Chondrocyte (in vitro differentiated cells): ENCODE measurements at regions not wholly inside any gene's neighbourhood (a gene's known extent, or its start where the extent isn't known, plus 50 kb on each side); places are given as distances from the start of the nearest gene placed in this dataset.

Experiments used
- DNase-seq: peaks from one replicate; pipeline ENCODE4 v3.0.0; 2021; ENCODE audit warnings: mixed read lengths, low spot score
- H3K27ac Mint-ChIP-seq: one replicate; pipeline ENCODE4 v1.8.0; 2021; ENCODE audit warnings: mild to moderate bottlenecking, moderate library complexity, mixed read lengths; ENCODE audit not compliant: unreplicated experiment
- H3K27me3 Mint-ChIP-seq: 2 replicates; pipeline ENCODE4 v1.8.0; 2021; ENCODE audit warnings: low read depth, mixed read lengths
- H3K36me3 Mint-ChIP-seq: 2 replicates; pipeline ENCODE4 v1.8.0; 2021; ENCODE audit warnings: low read depth, mixed read lengths
- H3K4me1 Mint-ChIP-seq: 2 replicates; pipeline ENCODE4 v1.8.0; 2021; ENCODE audit warnings: low read depth, mild to moderate bottlenecking, mixed read lengths
- H3K4me3 Mint-ChIP-seq: one replicate; pipeline ENCODE4 v1.8.0; 2021; ENCODE audit warnings: mild to moderate bottlenecking, moderate library complexity, mixed read lengths; ENCODE audit not compliant: unreplicated experiment
- H3K9me3 Mint-ChIP-seq: 2 replicates; pipeline ENCODE4 v1.8.0; 2021; ENCODE audit warnings: low read depth, mixed read lengths
- CTCF ChIP-seq: fragments of 200-600 bp; sonication (generic); IDR thresholded peaks from 2 replicates; pipeline ENCODE4 v1.5.0; 2021; ENCODE audit warnings: antibody characterized with exemption, mild to moderate bottlenecking, moderate library complexity

- no peaks in the 10 kb centered on the region for H3K4me1 Mint-ChIP-seq
- H3K27me3 Mint-ChIP-seq, result no peaks in the 10 kb centered on the region
- H3K4me3 Mint-ChIP-seq, result no peak overlapping the region
- TF ChIP-seq CTCF, result no peak
- peaks cover 21% of the 10 kb centered on the region for H3K9me3 Mint-ChIP-seq
- H3K36me3 Mint-ChIP-seq, result no peaks in the 10 kb centered on the region
- peak; percentile 32 for DNase-seq
- H3K27ac Mint-ChIP-seq, result peak overlapping the region; percentile 32
These were observed 836.4 kb downstream of the TBC1D22A start for GRCh38 chr22:47598864-47599263.

- Mint-ChIP-seq H3K4me3 (no peak overlapping the region), H3K36me3 (no peaks in the 10 kb centered on the region), H3K27ac (no peak overlapping the region), H3K27me3 (no peaks in the 10 kb centered on the region), H3K4me1 (no peaks in the 10 kb centered on the region), H3K9me3 (peaks cover 31% of the 10 kb centered on the region)
- no peak for TF ChIP-seq CTCF
- peak; percentile 33 for DNase-seq
These were observed 834.6 kb downstream of the TBC1D22A start for GRCh38 chr22:47597041-47597440.

- DNase-seq, result no peak
- Mint-ChIP-seq H3K27ac (no peak overlapping the region), H3K36me3 (no peaks in the 10 kb centered on the region), H3K4me3 (no peak overlapping the region), H3K4me1 (no peaks in the 10 kb centered on the region), H3K27me3 (no peaks in the 10 kb centered on the region), H3K9me3 (peaks cover 30% of the 10 kb centered on the region)
- TF ChIP-seq CTCF, result no peak
These were observed 833.8 kb downstream of the TBC1D22A start for GRCh38 chr22:47596176-47596690.

GRCh38 chr22:47594836-47595521 lies 832.5 kb downstream of the TBC1D22A start:
- Mint-ChIP-seq H3K4me3 (no peak overlapping the region), H3K9me3 (peaks cover 29% of the 10 kb centered on the region), H3K27me3 (no peaks in the 10 kb centered on the region), H3K36me3 (no peaks in the 10 kb centered on the region), H3K4me1 (no peaks in the 10 kb centered on the region), H3K27ac (no peak overlapping the region)
- no peak for TF ChIP-seq CTCF
- DNase-seq, result peak; percentile 9

GRCh38 chr22:47593911-47594311 lies 831.5 kb downstream of the TBC1D22A start:
- no peaks in the 10 kb centered on the region for H3K27me3 Mint-ChIP-seq
- H3K9me3 Mint-ChIP-seq, result peaks cover 32% of the 10 kb centered on the region
- H3K27ac Mint-ChIP-seq, result no peak overlapping the region
- H3K4me3 Mint-ChIP-seq, result no peak overlapping the region
- no peaks in the 10 kb centered on the region for H3K4me1 Mint-ChIP-seq
- TF ChIP-seq CTCF, result no peak
- DNase-seq, result peak; percentile 67
- no peaks in the 10 kb centered on the region for H3K36me3 Mint-ChIP-seq
